ENCODE measurements at regions not wholly inside any gene's neighbourhood (a gene's known extent, or its start where the extent isn't known, plus 50 kb on each side); places are given as distances from the start of the nearest gene placed in this dataset.
"Not testable (repeated sequence)": the region's sequence is repeated elsewhere in the genome, so short reads cannot be mapped to it uniquely, and the experiment has no call there.

- DNase-seq (ENCODE audit: low read depth in 2 of 2) = no peak
Measured at GRCh38 chr11:134728186-134728585, 316.1 kb upstream of the B3GAT1 start.

DNA sequence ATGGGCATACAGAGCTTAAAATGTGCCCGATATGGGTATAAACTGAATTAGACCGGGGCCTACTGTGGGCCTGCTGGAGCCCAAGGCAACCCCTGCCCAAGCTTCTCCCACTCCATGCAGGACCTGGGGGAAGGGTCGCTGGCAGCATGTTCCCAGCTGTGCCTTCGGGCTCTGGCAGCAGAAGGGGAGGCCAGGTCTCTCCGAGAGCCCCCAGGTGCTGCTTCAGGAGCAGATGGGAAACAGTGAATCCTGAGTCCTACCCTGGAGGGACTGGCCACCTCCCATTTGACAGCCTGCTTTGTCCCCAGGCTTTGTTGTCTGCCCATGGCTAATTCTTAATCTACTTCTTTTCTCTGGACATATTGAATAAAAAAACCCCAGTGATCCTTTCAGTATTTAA lies 315.6 kb upstream of the B3GAT1 start:
- DNase-seq (ENCODE audit: low read depth in 2 of 2) = no peak

- no peak for DNase-seq (ENCODE audit: low read depth in 2 of 2)
Measured at GRCh38 chr11:134727204-134727603, 315.2 kb upstream of the B3GAT1 start.

GRCh38 chr11:134725716-134726639 lies 313.9 kb upstream of the B3GAT1 start:
- no peak for DNase-seq (ENCODE audit: low read depth in 2 of 2)

DNA sequence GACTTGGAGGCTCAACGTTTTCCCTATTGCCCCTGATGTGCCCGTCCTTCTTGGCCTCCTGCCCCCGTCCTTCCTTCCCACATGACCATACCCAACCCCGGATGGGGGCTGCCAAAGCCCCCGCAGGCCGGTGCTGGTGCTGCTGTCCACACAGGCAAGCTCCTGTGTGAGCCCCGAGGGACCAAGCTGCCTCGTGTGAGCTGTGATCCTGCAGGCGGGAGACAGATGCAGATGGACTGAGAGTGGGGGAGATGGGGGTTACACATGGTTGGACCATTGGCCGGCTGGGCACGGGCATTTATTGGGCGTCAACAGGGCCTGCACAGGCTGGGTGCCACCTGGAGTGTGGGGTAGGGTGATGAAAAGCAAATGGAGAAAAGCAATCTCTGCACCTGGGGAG lies 313.2 kb upstream of the B3GAT1 start:
- DNase-seq (ENCODE audit: low read depth in 2 of 2) = no peak

DNA sequence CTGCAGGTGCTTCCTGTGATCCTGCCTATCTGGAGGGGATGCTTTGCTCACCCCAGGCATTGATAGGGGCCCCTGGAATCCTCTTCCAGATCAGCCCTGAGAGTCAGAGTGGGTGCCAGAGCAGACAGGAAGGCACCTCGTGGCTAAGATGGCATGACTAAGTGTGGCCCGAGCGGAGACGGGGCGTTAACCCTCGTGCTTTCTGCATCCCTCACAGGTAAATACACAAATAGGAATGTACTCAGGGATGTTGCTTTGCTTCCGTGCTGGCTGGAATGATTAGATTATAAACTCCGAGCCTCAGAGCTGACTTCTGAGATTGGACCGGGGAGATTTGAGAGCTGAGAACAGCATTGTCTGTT lies 312.7 kb upstream of the B3GAT1 start:
- no peak for DNase-seq (ENCODE audit: low read depth in 2 of 2)

GRCh38 chr11:134724106-134724778 lies 312.2 kb upstream of the B3GAT1 start:
- no peak for DNase-seq (ENCODE audit: low read depth in 2 of 2)

GRCh38 chr11:134720691-134721070 lies 308.6 kb upstream of the B3GAT1 start:
- DNase-seq (ENCODE audit: low read depth in 2 of 2) = not testable (repeated sequence)

DNA sequence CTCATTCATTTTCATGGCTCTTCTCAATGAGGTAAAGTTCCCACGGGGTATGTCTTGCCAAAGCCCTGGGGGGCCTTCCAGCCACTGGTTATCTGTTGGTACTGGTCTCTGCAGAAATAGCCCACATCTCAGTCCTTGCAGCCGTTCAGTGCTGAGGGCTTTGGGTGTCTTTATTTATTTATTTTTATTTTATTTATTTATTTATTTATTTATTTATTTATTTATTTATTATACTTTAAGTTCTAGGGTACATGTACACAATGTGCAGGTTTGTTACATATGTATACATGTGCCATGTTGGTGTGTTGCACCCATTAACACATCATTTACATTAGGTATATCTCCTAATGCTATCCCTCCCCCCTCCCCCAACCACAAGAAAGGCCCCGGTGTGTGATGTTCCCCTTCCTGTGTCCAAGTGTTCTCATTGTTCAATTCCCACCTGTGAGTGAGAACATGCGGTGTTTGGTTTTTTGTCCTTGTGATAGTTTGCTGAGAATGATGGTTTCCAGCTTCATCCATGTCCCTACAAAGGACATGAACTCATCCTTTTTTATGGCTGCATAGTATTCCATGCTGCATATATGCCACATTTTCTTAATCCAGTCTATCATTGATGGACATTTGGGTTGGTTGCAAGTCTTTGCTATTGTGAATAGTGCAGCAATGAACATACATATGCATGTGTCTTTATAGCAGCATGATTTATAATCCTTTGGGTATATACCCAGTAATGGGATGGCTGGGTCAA lies 308.1 kb upstream of the B3GAT1 start:
- DNase-seq (ENCODE audit: low read depth in 2 of 2) = not testable (repeated sequence)

GRCh38 chr11:134719397-134719796 lies 307.4 kb upstream of the B3GAT1 start:
- no peak for DNase-seq (ENCODE audit: low read depth in 2 of 2)

- no peak for DNase-seq (ENCODE audit: low read depth in 2 of 2)
Measured at GRCh38 chr11:134716582-134716981, 304.5 kb upstream of the B3GAT1 start.

DNA sequence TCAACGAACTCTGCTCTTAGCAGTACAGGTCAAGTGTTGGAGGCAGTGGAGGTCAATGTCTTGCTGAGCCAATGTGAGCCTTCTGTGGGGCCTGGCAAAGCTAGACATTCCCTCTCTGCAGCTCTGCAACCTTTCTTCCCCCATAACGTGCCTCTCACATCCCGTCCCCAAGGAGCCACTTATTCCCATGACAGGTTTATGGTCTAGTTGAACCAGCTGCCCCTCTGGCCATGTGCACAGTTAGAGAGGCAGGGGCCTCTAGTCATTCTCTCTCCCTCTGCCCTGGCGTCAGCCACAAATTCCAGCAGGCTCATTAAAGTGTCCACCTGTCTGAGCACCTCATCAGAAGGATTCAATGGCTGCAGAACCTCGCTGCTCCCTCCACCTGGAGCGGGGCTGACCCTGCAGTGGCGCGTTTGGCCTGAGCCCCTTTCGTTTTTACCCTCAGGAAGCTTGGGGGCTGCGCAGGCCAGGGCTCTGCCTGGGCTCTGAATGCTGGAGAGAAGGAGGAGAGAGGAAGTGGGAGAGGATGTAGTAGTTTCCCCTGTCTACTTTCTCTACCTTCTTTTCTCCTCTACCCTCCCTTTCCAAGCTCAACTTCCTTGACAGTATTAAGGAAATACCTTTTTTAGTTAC lies 302.1 kb upstream of the B3GAT1 start:
- DNase-seq (ENCODE audit: low read depth in 2 of 2) = no peak

GRCh38 chr11:134712228-134713145 lies 300.4 kb upstream of the B3GAT1 start:
- DNase-seq (ENCODE audit: low read depth in 2 of 2) = no peak

DNA sequence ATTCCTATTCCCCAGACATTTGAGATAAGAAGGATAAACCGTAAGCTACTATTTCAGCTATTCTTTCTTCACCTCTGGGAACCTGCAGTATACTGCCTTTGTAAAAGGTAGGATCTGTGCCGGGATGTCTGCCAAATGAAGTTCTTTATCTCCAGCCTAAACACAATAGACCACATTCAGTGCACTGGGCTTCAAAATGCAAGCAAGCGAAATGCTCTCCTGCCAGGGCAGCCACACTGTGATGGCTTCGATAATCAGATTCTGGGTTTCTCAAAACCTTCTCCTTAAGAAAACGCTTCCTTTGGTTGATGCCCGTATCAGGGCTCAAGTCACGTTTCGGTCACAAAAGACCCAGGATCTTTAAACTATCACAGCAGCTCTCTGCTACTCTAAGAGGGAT lies 299.5 kb upstream of the B3GAT1 start:
- no peak for DNase-seq (ENCODE audit: low read depth in 2 of 2)

GRCh38 chr11:134710861-134711407 lies 298.9 kb upstream of the B3GAT1 start:
- no peak for DNase-seq (ENCODE audit: low read depth in 2 of 2)

DNA sequence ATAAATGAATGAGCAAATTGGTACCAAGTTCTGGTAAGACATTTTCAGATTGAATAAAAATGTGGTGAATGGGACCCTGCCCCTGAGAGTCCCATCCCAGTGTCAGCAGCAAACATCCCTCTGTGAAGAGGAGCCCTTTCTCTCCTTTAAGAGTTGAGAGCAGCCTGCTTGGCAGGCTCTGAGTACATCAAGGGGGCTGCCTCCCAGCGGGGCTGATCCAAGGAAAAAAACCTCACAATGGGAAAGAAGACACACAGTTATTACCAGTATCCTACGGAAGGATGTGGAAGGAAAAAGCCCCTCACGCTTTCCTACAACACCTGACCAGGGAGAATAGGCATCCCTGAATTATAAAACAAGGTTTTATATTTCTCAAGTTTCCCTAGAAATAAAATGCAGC lies 293.8 kb upstream of the B3GAT1 start:
- DNase-seq (ENCODE audit: low read depth in 2 of 2) = no peak

GRCh38 chr11:134702827-134703226 lies 290.8 kb upstream of the B3GAT1 start:
- no peak for DNase-seq (ENCODE audit: low read depth in 2 of 2)

- no peak for DNase-seq (ENCODE audit: low read depth in 2 of 2)
Measured at GRCh38 chr11:134701564-134702165, 289.6 kb upstream of the B3GAT1 start.

DNA sequence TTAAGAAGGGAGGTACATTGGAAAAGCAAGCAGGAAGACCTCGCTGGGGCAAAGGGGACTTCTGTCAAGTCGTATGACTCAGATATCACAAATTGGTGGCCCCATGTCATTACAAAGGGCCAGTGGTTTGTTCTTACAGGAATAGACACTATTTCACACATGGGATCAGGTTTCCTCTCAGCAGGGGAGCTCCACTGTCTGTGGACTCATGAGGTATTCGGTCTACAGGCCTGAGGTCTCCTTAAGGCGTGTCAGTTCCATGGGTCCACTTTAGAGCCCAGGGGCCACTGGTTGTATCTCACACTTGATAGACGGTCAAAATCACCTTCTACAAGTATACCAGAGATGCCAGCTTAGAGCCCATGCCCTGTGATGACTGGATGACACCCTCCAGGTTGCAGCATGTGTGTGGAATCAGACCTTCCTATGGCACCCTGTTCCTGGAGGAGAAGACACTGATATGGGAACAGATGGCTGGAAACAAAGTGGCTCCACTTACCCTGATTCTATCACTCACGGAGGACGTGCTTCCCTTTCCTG lies 288.1 kb upstream of the B3GAT1 start:
- DNase-seq (ENCODE audit: low read depth in 2 of 2) = no peak

- DNase-seq (ENCODE audit: low read depth in 2 of 2) = no peak
Measured at GRCh38 chr11:134696455-134696854, 284.4 kb upstream of the B3GAT1 start.

Data from stimulated activated CD8-positive, alpha-beta memory T cell treated with anti-CD3 and anti-CD28 coated beads, Interleukin-2, amount 100 ng/mL, for 1 hour (primary cell).